Astrocyte (in vitro differentiated cells and primary cell): ENCODE measurements at regions not wholly inside any gene's neighbourhood (a gene's known extent, or its start where the extent isn't known, plus 50 kb on each side); places are given as distances from the start of the nearest gene placed in this dataset.

ENCODE experiments used
- EZH2 ChIP-seq: IDR thresholded peaks from 2 replicates; pipeline ENCODE4 v1.6.1; 2012; ENCODE audit warnings: mild to moderate bottlenecking, low read length, inconsistent platforms; ENCODE audit not compliant: insufficient read depth
- TF ChIP-seq, protein P1 (sequence below): IDR thresholded peaks from 2 replicates; pipeline ENCODE4 v1.5.1; 2011; ENCODE audit warnings: low read depth, mild to moderate bottlenecking, inconsistent platforms, low read length, moderate library complexity; ENCODE audit not compliant: insufficient read depth

DNA sequence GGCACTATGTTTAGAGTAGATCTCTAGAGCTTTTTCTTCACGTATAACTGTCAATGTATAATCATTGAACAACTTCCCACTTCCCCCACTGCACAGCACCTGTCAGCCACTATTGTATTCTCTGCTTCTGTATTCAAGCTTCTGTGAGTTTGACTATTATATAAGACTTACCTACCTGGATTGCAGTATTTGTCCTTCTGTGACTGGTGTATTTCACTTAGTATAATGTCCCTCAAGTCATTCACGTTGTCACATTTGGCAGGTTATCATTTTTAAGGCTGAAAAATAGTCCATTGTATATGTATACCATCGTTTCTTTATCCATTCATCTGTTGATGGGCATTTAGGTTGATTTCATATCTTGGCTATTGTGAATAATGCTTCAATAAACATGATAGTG is 969.5 kb upstream of the B3GALT2 start:
- TF ChIP-seq, protein P1, sequence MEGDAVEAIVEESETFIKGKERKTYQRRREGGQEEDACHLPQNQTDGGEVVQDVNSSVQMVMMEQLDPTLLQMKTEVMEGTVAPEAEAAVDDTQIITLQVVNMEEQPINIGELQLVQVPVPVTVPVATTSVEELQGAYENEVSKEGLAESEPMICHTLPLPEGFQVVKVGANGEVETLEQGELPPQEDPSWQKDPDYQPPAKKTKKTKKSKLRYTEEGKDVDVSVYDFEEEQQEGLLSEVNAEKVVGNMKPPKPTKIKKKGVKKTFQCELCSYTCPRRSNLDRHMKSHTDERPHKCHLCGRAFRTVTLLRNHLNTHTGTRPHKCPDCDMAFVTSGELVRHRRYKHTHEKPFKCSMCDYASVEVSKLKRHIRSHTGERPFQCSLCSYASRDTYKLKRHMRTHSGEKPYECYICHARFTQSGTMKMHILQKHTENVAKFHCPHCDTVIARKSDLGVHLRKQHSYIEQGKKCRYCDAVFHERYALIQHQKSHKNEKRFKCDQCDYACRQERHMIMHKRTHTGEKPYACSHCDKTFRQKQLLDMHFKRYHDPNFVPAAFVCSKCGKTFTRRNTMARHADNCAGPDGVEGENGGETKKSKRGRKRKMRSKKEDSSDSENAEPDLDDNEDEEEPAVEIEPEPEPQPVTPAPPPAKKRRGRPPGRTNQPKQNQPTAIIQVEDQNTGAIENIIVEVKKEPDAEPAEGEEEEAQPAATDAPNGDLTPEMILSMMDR, result no peak
- TF ChIP-seq EZH2, result no peak
